HEK293 (cell line): ENCODE measurements at regions not wholly inside any gene's neighbourhood (a gene's known extent, or its start where the extent isn't known, plus 50 kb on each side); places are given as distances from the start of the nearest gene placed in this dataset.

ENCODE experiments used
- CTCF ChIA-PET: fragments of 350-600 bp; formaldehyde crosslinking; extraction: SDS; loops from one replicate; lab custom pipeline; 2021; ENCODE audit warnings: antibody characterized with exemption; lab: Yijun Ruan, JAX
- POLR2A ChIA-PET: fragments of 300-600 bp; formaldehyde crosslinking; extraction: SDS; loops from one replicate; lab custom pipeline; 2020; ENCODE audit warnings: antibody characterized with exemption, inconsistent platforms; lab: Yijun Ruan, JAX
- H3K27ac ChIP-seq: fragments of 200-500 bp; sonication (Bioruptor generic); 2 replicates; pipeline ENCODE4 v1.5.1; 2014; ENCODE audit warnings: low read depth, low read length, control low read depth, inconsistent platforms; ENCODE audit errors: extremely low read depth
- H3K36me3 ChIP-seq, 2 experiments: fragments of 200-500 bp in 1 of 2; sonication (Bioruptor generic) in 1 of 2; 1 replicate in 1 of 2; 2 replicates in 1 of 2; pipeline ENCODE4 v1.5.1; 2014 to 2017; ENCODE audit warnings: inconsistent platforms in 2 of 2, low read length in 2 of 2; ENCODE audit not compliant: control insufficient read depth in 2 of 2, insufficient read depth in 1 of 2
- H3K4me1 ChIP-seq: fragments of 200-500 bp; sonication (Bioruptor generic); 2 replicates; pipeline ENCODE4 v1.5.1; 2014; ENCODE audit warnings: mild to moderate bottlenecking, low read length, inconsistent platforms; ENCODE audit not compliant: control insufficient read depth, insufficient read depth
- H3K4me3 ChIP-seq: 2 replicates; pipeline ENCODE4 v1.5.1; 2011; ENCODE audit warnings: low read depth, mild to moderate bottlenecking, control low read depth, low read length, moderate library complexity
- H3K9me3 ChIP-seq: fragments of 200-500 bp; sonication (Bioruptor generic); 2 replicates; pipeline ENCODE4 v1.5.1; 2014; ENCODE audit warnings: low read depth, low read length, inconsistent platforms; ENCODE audit not compliant: control insufficient read depth, insufficient read depth
- BCL11B ChIP-seq: fragments of 450-650 bp; formaldehyde crosslinking; IDR thresholded peaks from 2 replicates; pipeline ENCODE4 v1.5.1; 2016; ENCODE audit warnings: low read depth, missing biosample characterization, missing genetic modification characterization
- KLF7 ChIP-seq: fragments of 450-650 bp; formaldehyde crosslinking; IDR thresholded peaks from 2 replicates; pipeline ENCODE4 v1.5.1; 2016; ENCODE audit warnings: missing biosample characterization, missing genetic modification characterization, borderline replicate concordance
- TCF7L2 ChIP-seq: IDR thresholded peaks from 2 replicates; pipeline ENCODE4 v1.6.1; 2011; ENCODE audit warnings: low read depth, mild to moderate bottlenecking, inconsistent platforms, low read length, moderate library complexity, borderline replicate concordance
- YY2 ChIP-seq: fragments of 450-650 bp; formaldehyde crosslinking; IDR thresholded peaks from 2 replicates; pipeline ENCODE4 v1.5.1; 2016; ENCODE audit warnings: missing biosample characterization, missing genetic modification characterization
- ZBTB48 ChIP-seq: fragments of 450-650 bp; formaldehyde crosslinking; IDR thresholded peaks from 2 replicates; pipeline ENCODE4 v1.5.1; 2016; ENCODE audit warnings: missing biosample characterization, missing genetic modification characterization
- ZBTB7A ChIP-seq: fragments of 450-650 bp; formaldehyde crosslinking; IDR thresholded peaks from 2 replicates; pipeline ENCODE4 v1.5.1; 2016; ENCODE audit warnings: low read depth, missing biosample characterization, missing genetic modification characterization
- ZNF132 ChIP-seq: fragments of 450-650 bp; formaldehyde crosslinking; IDR thresholded peaks from 2 replicates; pipeline ENCODE4 v1.5.1; 2017; ENCODE audit warnings: missing biosample characterization, missing genetic modification characterization, borderline replicate concordance
- ZNF155 ChIP-seq: fragments of 450-650 bp; formaldehyde crosslinking; IDR thresholded peaks from 2 replicates; pipeline ENCODE4 v1.5.1; 2016; ENCODE audit warnings: missing biosample characterization, missing genetic modification characterization
- ZNF2 ChIP-seq: fragments of 450-650 bp; formaldehyde crosslinking; IDR thresholded peaks from 2 replicates; pipeline ENCODE4 v1.5.1; 2016; ENCODE audit warnings: missing biosample characterization, missing genetic modification characterization
- ZNF426 ChIP-seq: fragments of 450-650 bp; formaldehyde crosslinking; IDR thresholded peaks from 2 replicates; pipeline ENCODE4 v1.5.1; 2017; ENCODE audit warnings: missing biosample characterization, missing genetic modification characterization, mild to moderate bottlenecking, inconsistent platforms, moderate library complexity
- ZNF514 ChIP-seq: fragments of 450-650 bp; formaldehyde crosslinking; IDR thresholded peaks from 2 replicates; pipeline ENCODE4 v1.5.1; 2016; ENCODE audit warnings: missing biosample characterization, missing genetic modification characterization
- ZNF610 ChIP-seq: fragments of 450-650 bp; formaldehyde crosslinking; IDR thresholded peaks from 2 replicates; pipeline ENCODE4 v1.5.1; 2016; ENCODE audit warnings: missing biosample characterization, missing genetic modification characterization, borderline replicate concordance
- ZNF664 ChIP-seq: fragments of 450-650 bp; formaldehyde crosslinking; IDR thresholded peaks from 2 replicates; pipeline ENCODE4 v1.5.1; 2016; ENCODE audit warnings: missing biosample characterization, missing genetic modification characterization
- ZSCAN30 ChIP-seq: fragments of 450-650 bp; IDR thresholded peaks from 2 replicates; pipeline ENCODE4 v1.5.1; 2018; ENCODE audit warnings: missing biosample characterization, mild to moderate bottlenecking, missing genetic modification characterization, moderate library complexity
- TF ChIP-seq, protein P1 (sequence below): fragments of 450-650 bp; formaldehyde crosslinking; IDR thresholded peaks from 2 replicates; pipeline ENCODE4 v1.5.1; 2016; ENCODE audit warnings: missing biosample characterization, missing genetic modification characterization, borderline replicate concordance
- TF ChIP-seq, protein P2 (sequence below): fragments of 450-650 bp; formaldehyde crosslinking; IDR thresholded peaks from 2 replicates; pipeline ENCODE4 v1.5.1; 2016; ENCODE audit warnings: missing biosample characterization, missing genetic modification characterization
- TF ChIP-seq, protein P3 (sequence below): fragments of 450-650 bp; formaldehyde crosslinking; IDR thresholded peaks from 2 replicates; pipeline ENCODE4 v1.5.1; 2017; ENCODE audit warnings: missing biosample characterization, missing genetic modification characterization
- TF ChIP-seq, protein P4 (sequence below): fragments of 450-650 bp; IDR thresholded peaks from 2 replicates; pipeline ENCODE4 v1.5.1; 2018; ENCODE audit warnings: missing biosample characterization, missing genetic modification characterization
- TF ChIP-seq, protein P5 (sequence below): fragments of 450-650 bp; formaldehyde crosslinking; IDR thresholded peaks from 2 replicates; pipeline ENCODE4 v1.5.1; 2016; ENCODE audit warnings: missing biosample characterization, missing genetic modification characterization
- TF ChIP-seq, protein P6 (sequence below): fragments of 450-650 bp; formaldehyde crosslinking; IDR thresholded peaks from 2 replicates; pipeline ENCODE4 v1.5.1; 2017; ENCODE audit warnings: missing biosample characterization, missing genetic modification characterization

DNA sequence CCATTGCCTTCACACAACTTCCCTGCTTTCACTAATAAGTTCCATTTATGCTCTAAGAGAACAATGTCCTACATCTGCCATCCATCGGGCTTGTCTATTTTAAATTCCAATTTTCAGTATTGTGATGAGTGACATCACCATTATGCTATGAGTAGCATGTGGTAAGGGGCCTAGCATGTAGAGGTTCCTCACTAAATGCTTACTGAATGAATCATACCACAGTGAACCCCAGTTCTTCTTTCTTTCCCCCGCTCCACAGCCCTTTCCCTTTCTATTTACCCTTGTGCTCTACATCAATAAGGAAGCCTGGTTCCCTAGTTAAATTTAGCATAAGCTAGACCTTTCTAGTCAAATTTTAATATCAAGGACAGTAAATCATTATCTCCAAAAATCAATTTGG lies 195.0 kb upstream of the RGS18 start (continued):
- TF ChIP-seq, protein P1, sequence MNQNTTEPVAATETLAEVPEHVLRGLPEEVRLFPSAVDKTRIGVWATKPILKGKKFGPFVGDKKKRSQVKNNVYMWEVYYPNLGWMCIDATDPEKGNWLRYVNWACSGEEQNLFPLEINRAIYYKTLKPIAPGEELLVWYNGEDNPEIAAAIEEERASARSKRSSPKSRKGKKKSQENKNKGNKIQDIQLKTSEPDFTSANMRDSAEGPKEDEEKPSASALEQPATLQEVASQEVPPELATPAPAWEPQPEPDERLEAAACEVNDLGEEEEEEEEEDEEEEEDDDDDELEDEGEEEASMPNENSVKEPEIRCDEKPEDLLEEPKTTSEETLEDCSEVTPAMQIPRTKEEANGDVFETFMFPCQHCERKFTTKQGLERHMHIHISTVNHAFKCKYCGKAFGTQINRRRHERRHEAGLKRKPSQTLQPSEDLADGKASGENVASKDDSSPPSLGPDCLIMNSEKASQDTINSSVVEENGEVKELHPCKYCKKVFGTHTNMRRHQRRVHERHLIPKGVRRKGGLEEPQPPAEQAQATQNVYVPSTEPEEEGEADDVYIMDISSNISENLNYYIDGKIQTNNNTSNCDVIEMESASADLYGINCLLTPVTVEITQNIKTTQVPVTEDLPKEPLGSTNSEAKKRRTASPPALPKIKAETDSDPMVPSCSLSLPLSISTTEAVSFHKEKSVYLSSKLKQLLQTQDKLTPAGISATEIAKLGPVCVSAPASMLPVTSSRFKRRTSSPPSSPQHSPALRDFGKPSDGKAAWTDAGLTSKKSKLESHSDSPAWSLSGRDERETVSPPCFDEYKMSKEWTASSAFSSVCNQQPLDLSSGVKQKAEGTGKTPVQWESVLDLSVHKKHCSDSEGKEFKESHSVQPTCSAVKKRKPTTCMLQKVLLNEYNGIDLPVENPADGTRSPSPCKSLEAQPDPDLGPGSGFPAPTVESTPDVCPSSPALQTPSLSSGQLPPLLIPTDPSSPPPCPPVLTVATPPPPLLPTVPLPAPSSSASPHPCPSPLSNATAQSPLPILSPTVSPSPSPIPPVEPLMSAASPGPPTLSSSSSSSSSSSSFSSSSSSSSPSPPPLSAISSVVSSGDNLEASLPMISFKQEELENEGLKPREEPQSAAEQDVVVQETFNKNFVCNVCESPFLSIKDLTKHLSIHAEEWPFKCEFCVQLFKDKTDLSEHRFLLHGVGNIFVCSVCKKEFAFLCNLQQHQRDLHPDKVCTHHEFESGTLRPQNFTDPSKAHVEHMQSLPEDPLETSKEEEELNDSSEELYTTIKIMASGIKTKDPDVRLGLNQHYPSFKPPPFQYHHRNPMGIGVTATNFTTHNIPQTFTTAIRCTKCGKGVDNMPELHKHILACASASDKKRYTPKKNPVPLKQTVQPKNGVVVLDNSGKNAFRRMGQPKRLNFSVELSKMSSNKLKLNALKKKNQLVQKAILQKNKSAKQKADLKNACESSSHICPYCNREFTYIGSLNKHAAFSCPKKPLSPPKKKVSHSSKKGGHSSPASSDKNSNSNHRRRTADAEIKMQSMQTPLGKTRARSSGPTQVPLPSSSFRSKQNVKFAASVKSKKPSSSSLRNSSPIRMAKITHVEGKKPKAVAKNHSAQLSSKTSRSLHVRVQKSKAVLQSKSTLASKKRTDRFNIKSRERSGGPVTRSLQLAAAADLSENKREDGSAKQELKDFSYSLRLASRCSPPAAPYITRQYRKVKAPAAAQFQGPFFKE (tag by site-specific recombination): no peak
- TF ChIP-seq ZNF155 (tag by site-specific recombination): no peak
- TF ChIP-seq, protein P2, sequence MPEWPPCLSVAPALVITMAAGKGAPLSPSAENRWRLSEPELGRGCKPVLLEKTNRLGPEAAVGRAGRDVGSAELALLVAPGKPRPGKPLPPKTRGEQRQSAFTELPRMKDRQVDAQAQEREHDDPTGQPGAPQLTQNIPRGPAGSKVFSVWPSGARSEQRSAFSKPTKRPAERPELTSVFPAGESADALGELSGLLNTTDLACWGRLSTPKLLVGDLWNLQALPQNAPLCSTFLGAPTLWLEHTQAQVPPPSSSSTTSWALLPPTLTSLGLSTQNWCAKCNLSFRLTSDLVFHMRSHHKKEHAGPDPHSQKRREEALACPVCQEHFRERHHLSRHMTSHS: no peak
- TF ChIP-seq ZBTB48 (tag by site-specific recombination): no peak
- TF ChIP-seq, all 188 proteins: peak for 0

DNA sequence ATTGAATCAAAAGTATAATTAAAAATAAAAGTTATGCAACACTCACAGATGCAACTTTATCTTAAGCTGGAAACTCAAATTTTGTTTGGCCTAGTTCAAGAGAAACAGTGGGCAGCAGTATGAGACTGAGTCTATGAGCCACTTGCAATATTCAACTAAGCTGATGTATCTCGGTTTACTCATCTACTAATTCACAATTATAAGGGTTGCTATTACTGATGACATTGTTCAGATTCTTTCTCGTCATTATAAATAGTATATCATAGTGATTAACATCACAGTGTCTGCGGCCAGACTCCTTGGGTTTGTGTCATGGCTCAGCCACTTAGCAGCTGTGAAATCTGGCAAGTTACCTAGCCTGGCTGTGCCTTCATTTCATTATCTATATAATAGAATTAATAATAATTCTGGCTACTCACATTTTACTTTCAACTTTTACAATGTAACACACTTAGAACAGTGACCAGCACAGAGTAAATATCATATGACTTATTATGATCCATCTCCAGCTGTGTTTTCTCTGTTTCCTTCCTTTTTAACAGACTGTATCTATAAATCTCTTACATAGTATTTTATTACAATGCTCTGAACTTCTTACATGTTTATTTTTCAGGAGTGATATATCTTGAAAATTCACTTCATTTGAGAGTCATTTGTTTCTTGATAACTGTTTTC lies 194.3 kb upstream of the RGS18 start:
- Histone ChIP-seq H3K36me3 (no peaks in the 10 kb centered on the region), H3K4me1 (no peaks in the 10 kb centered on the region), H3K27ac (no peak overlapping the region), H3K9me3 (no peaks in the 10 kb centered on the region), H3K4me3 (no peak overlapping the region)
- ChIA-PET CTCF (no interaction called here), POLR2A (no interaction called here)
- no peak for TF ChIP-seq ZBTB7A (tag by site-specific recombination)
- no peak for TF ChIP-seq ZSCAN30 (tag by site-specific recombination)
- TF ChIP-seq ZNF2 (tag by site-specific recombination): no peak
- TF ChIP-seq BCL11B (tag by site-specific recombination): no peak
- TF ChIP-seq, protein P3, sequence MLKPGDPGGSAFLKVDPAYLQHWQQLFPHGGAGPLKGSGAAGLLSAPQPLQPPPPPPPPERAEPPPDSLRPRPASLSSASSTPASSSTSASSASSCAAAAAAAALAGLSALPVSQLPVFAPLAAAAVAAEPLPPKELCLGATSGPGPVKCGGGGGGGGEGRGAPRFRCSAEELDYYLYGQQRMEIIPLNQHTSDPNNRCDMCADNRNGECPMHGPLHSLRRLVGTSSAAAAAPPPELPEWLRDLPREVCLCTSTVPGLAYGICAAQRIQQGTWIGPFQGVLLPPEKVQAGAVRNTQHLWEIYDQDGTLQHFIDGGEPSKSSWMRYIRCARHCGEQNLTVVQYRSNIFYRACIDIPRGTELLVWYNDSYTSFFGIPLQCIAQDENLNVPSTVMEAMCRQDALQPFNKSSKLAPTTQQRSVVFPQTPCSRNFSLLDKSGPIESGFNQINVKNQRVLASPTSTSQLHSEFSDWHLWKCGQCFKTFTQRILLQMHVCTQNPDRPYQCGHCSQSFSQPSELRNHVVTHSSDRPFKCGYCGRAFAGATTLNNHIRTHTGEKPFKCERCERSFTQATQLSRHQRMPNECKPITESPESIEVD (tag by site-specific recombination): no peak
- TF ChIP-seq KLF7: no peak
- TF ChIP-seq, protein P4, sequence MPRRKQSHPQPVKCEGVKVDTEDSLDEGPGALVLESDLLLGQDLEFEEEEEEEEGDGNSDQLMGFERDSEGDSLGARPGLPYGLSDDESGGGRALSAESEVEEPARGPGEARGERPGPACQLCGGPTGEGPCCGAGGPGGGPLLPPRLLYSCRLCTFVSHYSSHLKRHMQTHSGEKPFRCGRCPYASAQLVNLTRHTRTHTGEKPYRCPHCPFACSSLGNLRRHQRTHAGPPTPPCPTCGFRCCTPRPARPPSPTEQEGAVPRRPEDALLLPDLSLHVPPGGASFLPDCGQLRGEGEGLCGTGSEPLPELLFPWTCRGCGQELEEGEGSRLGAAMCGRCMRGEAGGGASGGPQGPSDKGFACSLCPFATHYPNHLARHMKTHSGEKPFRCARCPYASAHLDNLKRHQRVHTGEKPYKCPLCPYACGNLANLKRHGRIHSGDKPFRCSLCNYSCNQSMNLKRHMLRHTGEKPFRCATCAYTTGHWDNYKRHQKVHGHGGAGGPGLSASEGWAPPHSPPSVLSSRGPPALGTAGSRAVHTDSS: no peak
- no peak for TF ChIP-seq ZNF610 (tag by site-specific recombination)
- TF ChIP-seq YY2 (tag by site-specific recombination): no peak
- no peak for TF ChIP-seq ZNF132 (tag by site-specific recombination)
- TF ChIP-seq TCF7L2: no peak
- TF ChIP-seq ZNF426 (tag by site-specific recombination): no peak
- no peak for TF ChIP-seq ZNF664 (tag by site-specific recombination)
- TF ChIP-seq, protein P5, sequence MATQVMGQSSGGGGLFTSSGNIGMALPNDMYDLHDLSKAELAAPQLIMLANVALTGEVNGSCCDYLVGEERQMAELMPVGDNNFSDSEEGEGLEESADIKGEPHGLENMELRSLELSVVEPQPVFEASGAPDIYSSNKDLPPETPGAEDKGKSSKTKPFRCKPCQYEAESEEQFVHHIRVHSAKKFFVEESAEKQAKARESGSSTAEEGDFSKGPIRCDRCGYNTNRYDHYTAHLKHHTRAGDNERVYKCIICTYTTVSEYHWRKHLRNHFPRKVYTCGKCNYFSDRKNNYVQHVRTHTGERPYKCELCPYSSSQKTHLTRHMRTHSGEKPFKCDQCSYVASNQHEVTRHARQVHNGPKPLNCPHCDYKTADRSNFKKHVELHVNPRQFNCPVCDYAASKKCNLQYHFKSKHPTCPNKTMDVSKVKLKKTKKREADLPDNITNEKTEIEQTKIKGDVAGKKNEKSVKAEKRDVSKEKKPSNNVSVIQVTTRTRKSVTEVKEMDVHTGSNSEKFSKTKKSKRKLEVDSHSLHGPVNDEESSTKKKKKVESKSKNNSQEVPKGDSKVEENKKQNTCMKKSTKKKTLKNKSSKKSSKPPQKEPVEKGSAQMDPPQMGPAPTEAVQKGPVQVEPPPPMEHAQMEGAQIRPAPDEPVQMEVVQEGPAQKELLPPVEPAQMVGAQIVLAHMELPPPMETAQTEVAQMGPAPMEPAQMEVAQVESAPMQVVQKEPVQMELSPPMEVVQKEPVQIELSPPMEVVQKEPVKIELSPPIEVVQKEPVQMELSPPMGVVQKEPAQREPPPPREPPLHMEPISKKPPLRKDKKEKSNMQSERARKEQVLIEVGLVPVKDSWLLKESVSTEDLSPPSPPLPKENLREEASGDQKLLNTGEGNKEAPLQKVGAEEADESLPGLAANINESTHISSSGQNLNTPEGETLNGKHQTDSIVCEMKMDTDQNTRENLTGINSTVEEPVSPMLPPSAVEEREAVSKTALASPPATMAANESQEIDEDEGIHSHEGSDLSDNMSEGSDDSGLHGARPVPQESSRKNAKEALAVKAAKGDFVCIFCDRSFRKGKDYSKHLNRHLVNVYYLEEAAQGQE (tag by site-specific recombination): no peak
- TF ChIP-seq, protein P6, sequence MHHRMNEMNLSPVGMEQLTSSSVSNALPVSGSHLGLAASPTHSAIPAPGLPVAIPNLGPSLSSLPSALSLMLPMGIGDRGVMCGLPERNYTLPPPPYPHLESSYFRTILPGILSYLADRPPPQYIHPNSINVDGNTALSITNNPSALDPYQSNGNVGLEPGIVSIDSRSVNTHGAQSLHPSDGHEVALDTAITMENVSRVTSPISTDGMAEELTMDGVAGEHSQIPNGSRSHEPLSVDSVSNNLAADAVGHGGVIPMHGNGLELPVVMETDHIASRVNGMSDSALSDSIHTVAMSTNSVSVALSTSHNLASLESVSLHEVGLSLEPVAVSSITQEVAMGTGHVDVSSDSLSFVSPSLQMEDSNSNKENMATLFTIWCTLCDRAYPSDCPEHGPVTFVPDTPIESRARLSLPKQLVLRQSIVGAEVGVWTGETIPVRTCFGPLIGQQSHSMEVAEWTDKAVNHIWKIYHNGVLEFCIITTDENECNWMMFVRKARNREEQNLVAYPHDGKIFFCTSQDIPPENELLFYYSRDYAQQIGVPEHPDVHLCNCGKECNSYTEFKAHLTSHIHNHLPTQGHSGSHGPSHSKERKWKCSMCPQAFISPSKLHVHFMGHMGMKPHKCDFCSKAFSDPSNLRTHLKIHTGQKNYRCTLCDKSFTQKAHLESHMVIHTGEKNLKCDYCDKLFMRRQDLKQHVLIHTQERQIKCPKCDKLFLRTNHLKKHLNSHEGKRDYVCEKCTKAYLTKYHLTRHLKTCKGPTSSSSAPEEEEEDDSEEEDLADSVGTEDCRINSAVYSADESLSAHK (tag by site-specific recombination): no peak
- no peak for TF ChIP-seq ZNF514
